Caki2 (cell line): ENCODE measurements at regions not wholly inside any gene's neighbourhood (a gene's known extent, or its start where the extent isn't known, plus 50 kb on each side); places are given as distances from the start of the nearest gene placed in this dataset.

Source experiments
- DNase-seq: peaks from one replicate; pipeline ENCODE4 v3.0.0-alpha.2; 2015; ENCODE audit warnings: low read depth
- in situ Hi-C: cut with HindIII; loops from 2 replicates; pipeline ENCODE4 v1.10.0; 2016; ENCODE audit warnings: low sequenced_read_pairs, low pct_unique_long_range_greater_than_20kb, mixed read lengths

- DNase-seq = no peak
- in situ Hi-C loops = no loop called here
Observed at GRCh38 chr13:80113714-80114454, 227.0 kb downstream of the SPRY2 start.

GRCh38 chr13:80109303-80109702 is 231.6 kb downstream of the SPRY2 start:
- in situ Hi-C loops = no loop called here
- DNase-seq = no peak

- DNase-seq = no peak
- in situ Hi-C loops = no loop called here
Observed at GRCh38 chr13:80105350-80105749, 235.6 kb downstream of the SPRY2 start.

- in situ Hi-C loops = no loop called here
- no peak for DNase-seq
Observed at GRCh38 chr13:80101040-80101439, 239.9 kb downstream of the SPRY2 start.

GRCh38 chr13:80100636-80101035 is 240.3 kb downstream of the SPRY2 start:
- in situ Hi-C loops = no loop called here
- DNase-seq = no peak

- in situ Hi-C loops = no loop called here
- no peak for DNase-seq
Observed at GRCh38 chr13:80097561-80097960, 243.4 kb downstream of the SPRY2 start.

- no peak for DNase-seq
- in situ Hi-C loops = no loop called here
Observed at GRCh38 chr13:80096383-80096782, 244.5 kb downstream of the SPRY2 start.

GRCh38 chr13:80094526-80094925 is 246.4 kb downstream of the SPRY2 start:
- DNase-seq = no peak
- in situ Hi-C loops = no loop called here

GRCh38 chr13:80093888-80094287 is 247.0 kb downstream of the SPRY2 start:
- DNase-seq = no peak
- in situ Hi-C loops = no loop called here

- peak; percentile 13 for DNase-seq
Observed at GRCh38 chr13:80086304-80086721, 254.6 kb downstream of the SPRY2 start.

GRCh38 chr13:80083853-80084676 is 256.9 kb downstream of the SPRY2 start:
- peak; percentile 76 for DNase-seq
- in situ Hi-C loops = no loop called here

More at GRCh38 chr13:80086304-80086721, 254.6 kb downstream of the SPRY2 start:
- in situ Hi-C loops = no loop called here

- in situ Hi-C loops = no loop called here
- DNase-seq = no peak
Observed at GRCh38 chr13:80083081-80083852, 257.7 kb downstream of the SPRY2 start.

GRCh38 chr13:80082396-80083080 is 258.4 kb downstream of the SPRY2 start:
- in situ Hi-C loops = no loop called here
- DNase-seq = no peak

- DNase-seq = no peak
- in situ Hi-C loops = no loop called here
Observed at GRCh38 chr13:80074811-80075210, 266.1 kb downstream of the SPRY2 start.

- DNase-seq = no peak
- in situ Hi-C loops = no loop called here
Observed at GRCh38 chr13:80074143-80074752, 266.7 kb downstream of the SPRY2 start.

- no peak for DNase-seq
- in situ Hi-C loops = no loop called here
Observed at GRCh38 chr13:80072231-80072630, 268.7 kb downstream of the SPRY2 start.

- DNase-seq = no peak
- in situ Hi-C loops = no loop called here
Observed at GRCh38 chr13:80070024-80070703, 270.8 kb downstream of the SPRY2 start.
